ENCODE measurements at regions not wholly inside any gene's neighbourhood (a gene's known extent, or its start where the extent isn't known, plus 50 kb on each side); places are given as distances from the start of the nearest gene placed in this dataset.

GRCh38 chr9:109593612-109594011, 95.5 kb upstream of the PTPN3 start:
- TF ChIP-seq POLR2A (IDR thresholded peaks at IDR 0.05) (no peak), CTCF (IDR thresholded peaks at IDR 0.05) (no peak), POLR2AphosphoS5 (IDR thresholded peaks at IDR 0.05) (no peak), EP300 (IDR thresholded peaks at IDR 0.05) (no peak)
